Mammary epithelial cell (primary cell): ENCODE measurements at regions not wholly inside any gene's neighbourhood (a gene's known extent, or its start where the extent isn't known, plus 50 kb on each side); places are given as distances from the start of the nearest gene placed in this dataset.

Source experiments
- EZH2 ChIP-seq: IDR thresholded peaks from 2 replicates; pipeline ENCODE4 v1.6.1; 2012; ENCODE audit warnings: low read length, inconsistent platforms, borderline replicate concordance
- TF ChIP-seq, protein P1 (sequence below), 2 donors: IDR thresholded peaks in 1 of 2; conservative IDR thresholded peaks in 1 of 2; 2 replicates each; pipeline ENCODE4 v1.5.1; 2011 to 2012; ENCODE audit warnings: inconsistent platforms in 2 of 2, low read length in 2 of 2, mild to moderate bottlenecking in 2 of 2, control low read depth in 1 of 2, low read depth in 1 of 2; ENCODE audit not compliant: insufficient read depth in 1 of 2; ENCODE audit errors: extremely low read depth in 1 of 2

GRCh38 chr4:23169608-23170311, 477.0 kb downstream of the GBA3 start:
- TF ChIP-seq, protein P1, sequence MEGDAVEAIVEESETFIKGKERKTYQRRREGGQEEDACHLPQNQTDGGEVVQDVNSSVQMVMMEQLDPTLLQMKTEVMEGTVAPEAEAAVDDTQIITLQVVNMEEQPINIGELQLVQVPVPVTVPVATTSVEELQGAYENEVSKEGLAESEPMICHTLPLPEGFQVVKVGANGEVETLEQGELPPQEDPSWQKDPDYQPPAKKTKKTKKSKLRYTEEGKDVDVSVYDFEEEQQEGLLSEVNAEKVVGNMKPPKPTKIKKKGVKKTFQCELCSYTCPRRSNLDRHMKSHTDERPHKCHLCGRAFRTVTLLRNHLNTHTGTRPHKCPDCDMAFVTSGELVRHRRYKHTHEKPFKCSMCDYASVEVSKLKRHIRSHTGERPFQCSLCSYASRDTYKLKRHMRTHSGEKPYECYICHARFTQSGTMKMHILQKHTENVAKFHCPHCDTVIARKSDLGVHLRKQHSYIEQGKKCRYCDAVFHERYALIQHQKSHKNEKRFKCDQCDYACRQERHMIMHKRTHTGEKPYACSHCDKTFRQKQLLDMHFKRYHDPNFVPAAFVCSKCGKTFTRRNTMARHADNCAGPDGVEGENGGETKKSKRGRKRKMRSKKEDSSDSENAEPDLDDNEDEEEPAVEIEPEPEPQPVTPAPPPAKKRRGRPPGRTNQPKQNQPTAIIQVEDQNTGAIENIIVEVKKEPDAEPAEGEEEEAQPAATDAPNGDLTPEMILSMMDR (conservative IDR thresholded peaks at IDR 0.05 in 1 of 2, IDR thresholded peaks at IDR 0.05 in 1 of 2; ENCODE audit: extremely low read depth in 1 of 2, insufficient read depth in 1 of 2, low read depth in 1 of 2, low read length in 2 of 2), result no peak
- no peak for TF ChIP-seq EZH2
